SK-N-SH treated with all-trans-retinoic acid at 6 μM for 48 hours (cell line): ENCODE measurements at regions not wholly inside any gene's neighbourhood (a gene's known extent, or its start where the extent isn't known, plus 50 kb on each side); places are given as distances from the start of the nearest gene placed in this dataset.

ENCODE experiments used
- ATAC-seq: fragments of 200-7000 bp; cut with Tn5 transposase; 3 replicates; pipeline ENCODE4 v1.9.1; 2020; ENCODE audit warnings: mild to moderate bottlenecking, moderate library complexity
- ARNTL ChIP-seq: fragments of 450-650 bp; formaldehyde crosslinking; IDR thresholded peaks from 2 replicates; pipeline ENCODE4 v1.5.0; 2020; ENCODE audit warnings: low read depth, mild to moderate bottlenecking, moderate library complexity, borderline replicate concordance
- BACH2 ChIP-seq: fragments of 250-450 bp; sonication (Bioruptor Pico); IDR thresholded peaks from 2 replicates; pipeline ENCODE4 v1.9.0; 2021; ENCODE audit warnings: mild to moderate bottlenecking, borderline replicate concordance
- CSDC2 ChIP-seq: fragments of 250-450 bp; sonication (Bioruptor Pico); IDR thresholded peaks from 2 replicates; pipeline ENCODE4 v1.5.0; 2020; ENCODE audit warnings: mild to moderate bottlenecking, moderate library complexity
- ESRRG ChIP-seq: fragments of 250-450 bp; sonication (Bioruptor Pico); IDR thresholded peaks from 2 replicates; pipeline ENCODE4 v1.6.1; 2021; ENCODE audit warnings: mild to moderate bottlenecking
- GLIS3 ChIP-seq: fragments of 250-450 bp; sonication (Bioruptor Pico); IDR thresholded peaks from 2 replicates; pipeline ENCODE4 v1.5.0; 2020; ENCODE audit warnings: mild to moderate bottlenecking, moderate library complexity
- ISL1 ChIP-seq: fragments of 250-450 bp; sonication (Bioruptor Pico); IDR thresholded peaks from 2 replicates; pipeline ENCODE4 v2.1.2; 2022; ENCODE audit warnings: mild to moderate bottlenecking, moderate library complexity
- OSR1 ChIP-seq: fragments of 250-450 bp; sonication (Bioruptor Pico); IDR thresholded peaks from 2 replicates; pipeline ENCODE4 v1.8.0; 2022; ENCODE audit warnings: moderate library complexity, mild to moderate bottlenecking, inconsistent platforms
- POU6F1 ChIP-seq: fragments of 250-450 bp; sonication (Bioruptor Pico); IDR thresholded peaks from 2 replicates; pipeline ENCODE4 v1.8.0; 2021; ENCODE audit warnings: low read depth, mild to moderate bottlenecking, moderate library complexity, borderline replicate concordance
- PPARA ChIP-seq: fragments of 250-450 bp; sonication (Bioruptor Pico); IDR thresholded peaks from 2 replicates; pipeline ENCODE4 v1.5.0; 2020; ENCODE audit warnings: mild to moderate bottlenecking, borderline replicate concordance
- RARB ChIP-seq: fragments of 250-450 bp; sonication (Bioruptor Pico); IDR thresholded peaks from 2 replicates; pipeline ENCODE4 v1.8.0; 2021; ENCODE audit warnings: mild to moderate bottlenecking, moderate library complexity
- TCF4 ChIP-seq: fragments of 250-450 bp; sonication (Bioruptor Pico); IDR thresholded peaks from 2 replicates; pipeline ENCODE4 v1.8.0; 2021; ENCODE audit warnings: mild to moderate bottlenecking, moderate library complexity, borderline replicate concordance
- TOX ChIP-seq: fragments of 250-450 bp; sonication (Bioruptor Pico); IDR thresholded peaks from 2 replicates; pipeline ENCODE4 v1.8.0; 2021; ENCODE audit warnings: mild to moderate bottlenecking, moderate library complexity, borderline replicate concordance
- TSHZ2 ChIP-seq: fragments of 250-450 bp; sonication (Bioruptor Pico); IDR thresholded peaks from 2 replicates; pipeline ENCODE4 v1.5.0; 2020; ENCODE audit warnings: mild to moderate bottlenecking, moderate library complexity
- ZC3H10 ChIP-seq: fragments of 250-450 bp; sonication (Bioruptor Pico); IDR thresholded peaks from 2 replicates; pipeline ENCODE4 v1.5.1; 2021; ENCODE audit warnings: mild to moderate bottlenecking, moderate library complexity
- ZFP3 ChIP-seq: fragments of 250-450 bp; sonication (Bioruptor Pico); IDR thresholded peaks from 2 replicates; pipeline ENCODE4 v1.5.0; 2020; ENCODE audit warnings: mild to moderate bottlenecking, moderate library complexity
- ZFP30 ChIP-seq: fragments of 450-650 bp; formaldehyde crosslinking; IDR thresholded peaks from 2 replicates; pipeline ENCODE4 v1.5.0; 2022; ENCODE audit warnings: mild to moderate bottlenecking, moderate library complexity
- ZNF565 ChIP-seq: fragments of 450-650 bp; formaldehyde crosslinking; conservative IDR thresholded peaks from 2 replicates; pipeline ENCODE4 v1.5.0; 2020; ENCODE audit warnings: low read depth, mild to moderate bottlenecking, moderate library complexity
- ZNF70 ChIP-seq: fragments of 450-650 bp; formaldehyde crosslinking; IDR thresholded peaks from 2 replicates; pipeline ENCODE4 v1.5.0; 2020; ENCODE audit warnings: mild to moderate bottlenecking, moderate library complexity
- ZNF8 ChIP-seq: fragments of 450-650 bp; formaldehyde crosslinking; IDR thresholded peaks from 2 replicates; pipeline ENCODE4 v1.5.0; 2020; ENCODE audit warnings: mild to moderate bottlenecking, moderate library complexity
- TF ChIP-seq, protein P1 (sequence below): fragments of 250-450 bp; sonication (Bioruptor Pico); IDR thresholded peaks from 2 replicates; pipeline ENCODE4 v1.5.1; 2021; ENCODE audit warnings: mild to moderate bottlenecking, moderate library complexity
- TF ChIP-seq, protein P2 (sequence below): fragments of 250-450 bp; sonication (Bioruptor Pico); IDR thresholded peaks from 2 replicates; pipeline ENCODE4 v1.5.1; 2020; ENCODE audit warnings: low read depth, mild to moderate bottlenecking, moderate library complexity
- TF ChIP-seq, protein P3 (sequence below): fragments of 250-450 bp; sonication (Bioruptor Pico); IDR thresholded peaks from 2 replicates; pipeline ENCODE4 v1.8.0; 2020; ENCODE audit warnings: mild to moderate bottlenecking, moderate library complexity, borderline replicate concordance

- ATAC-seq: no peak
- no peak for TF ChIP-seq RARB (CRISPR knock-in tag)
- TF ChIP-seq TOX (CRISPR knock-in tag): no peak
- no peak for TF ChIP-seq ISL1 (CRISPR knock-in tag)
- no peak for TF ChIP-seq ARNTL
- TF ChIP-seq TSHZ2 (CRISPR knock-in tag): no peak
- TF ChIP-seq OSR1: no peak
- no peak for TF ChIP-seq ESRRG (CRISPR knock-in tag)
- TF ChIP-seq, protein P1, sequence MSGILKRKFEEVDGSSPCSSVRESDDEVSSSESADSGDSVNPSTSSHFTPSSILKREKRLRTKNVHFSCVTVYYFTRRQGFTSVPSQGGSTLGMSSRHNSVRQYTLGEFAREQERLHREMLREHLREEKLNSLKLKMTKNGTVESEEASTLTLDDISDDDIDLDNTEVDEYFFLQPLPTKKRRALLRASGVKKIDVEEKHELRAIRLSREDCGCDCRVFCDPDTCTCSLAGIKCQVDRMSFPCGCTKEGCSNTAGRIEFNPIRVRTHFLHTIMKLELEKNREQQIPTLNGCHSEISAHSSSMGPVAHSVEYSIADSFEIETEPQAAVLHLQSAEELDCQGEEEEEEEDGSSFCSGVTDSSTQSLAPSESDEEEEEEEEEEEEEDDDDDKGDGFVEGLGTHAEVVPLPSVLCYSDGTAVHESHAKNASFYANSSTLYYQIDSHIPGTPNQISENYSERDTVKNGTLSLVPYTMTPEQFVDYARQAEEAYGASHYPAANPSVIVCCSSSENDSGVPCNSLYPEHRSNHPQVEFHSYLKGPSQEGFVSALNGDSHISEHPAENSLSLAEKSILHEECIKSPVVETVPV (CRISPR knock-in tag): no peak
- no peak for TF ChIP-seq TCF4 (CRISPR knock-in tag)
- TF ChIP-seq ZNF565 (CRISPR knock-in tag): no peak
- no peak for TF ChIP-seq GLIS3 (CRISPR knock-in tag)
Observed at GRCh38 chr5:4097199-4097598, 501.6 kb downstream of the IRX1 start.

- TF ChIP-seq OSR1 (no peak), TSHZ2 (CRISPR knock-in tag) (no peak)
- no peak for ATAC-seq
Observed at GRCh38 chr5:4098226-4098625, 502.6 kb downstream of the IRX1 start.

DNA sequence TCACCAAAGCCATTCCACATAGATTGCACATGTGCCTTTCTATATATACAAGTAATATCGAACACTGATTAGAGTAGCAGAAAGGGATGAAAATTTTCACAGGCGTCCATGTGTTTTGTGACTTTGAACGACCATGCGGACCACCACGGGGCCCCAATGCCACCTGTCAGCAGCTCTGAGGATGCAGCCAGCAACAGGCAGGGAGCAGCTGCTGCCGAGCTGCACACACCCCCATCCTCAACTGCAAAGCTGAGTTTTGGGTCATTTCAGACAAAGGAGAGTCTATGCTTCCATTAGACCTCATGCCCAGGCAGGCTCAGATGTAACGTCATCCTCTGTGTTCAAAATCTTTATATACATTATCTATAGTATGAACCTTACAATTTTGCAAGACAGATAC lies 503.8 kb downstream of the IRX1 start:
- ATAC-seq: no peak
- no peak for TF ChIP-seq RARB (CRISPR knock-in tag)
- TF ChIP-seq ZFP30 (CRISPR knock-in tag): no peak
- no peak for TF ChIP-seq PPARA (CRISPR knock-in tag)
- no peak for TF ChIP-seq ESRRG (CRISPR knock-in tag)
- TF ChIP-seq, protein P2, sequence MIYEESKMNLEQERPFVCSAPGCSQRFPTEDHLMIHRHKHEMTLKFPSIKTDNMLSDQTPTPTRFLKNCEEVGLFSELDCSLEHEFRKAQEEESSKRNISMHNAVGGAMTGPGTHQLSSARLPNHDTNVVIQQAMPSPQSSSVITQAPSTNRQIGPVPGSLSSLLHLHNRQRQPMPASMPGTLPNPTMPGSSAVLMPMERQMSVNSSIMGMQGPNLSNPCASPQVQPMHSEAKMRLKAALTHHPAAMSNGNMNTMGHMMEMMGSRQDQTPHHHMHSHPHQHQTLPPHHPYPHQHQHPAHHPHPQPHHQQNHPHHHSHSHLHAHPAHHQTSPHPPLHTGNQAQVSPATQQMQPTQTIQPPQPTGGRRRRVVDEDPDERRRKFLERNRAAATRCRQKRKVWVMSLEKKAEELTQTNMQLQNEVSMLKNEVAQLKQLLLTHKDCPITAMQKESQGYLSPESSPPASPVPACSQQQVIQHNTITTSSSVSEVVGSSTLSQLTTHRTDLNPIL (CRISPR knock-in tag): no peak
- TF ChIP-seq OSR1: no peak
- no peak for TF ChIP-seq CSDC2 (CRISPR knock-in tag)
- TF ChIP-seq ZC3H10 (CRISPR knock-in tag): no peak
- TF ChIP-seq ZFP3: no peak
- TF ChIP-seq, protein P3, sequence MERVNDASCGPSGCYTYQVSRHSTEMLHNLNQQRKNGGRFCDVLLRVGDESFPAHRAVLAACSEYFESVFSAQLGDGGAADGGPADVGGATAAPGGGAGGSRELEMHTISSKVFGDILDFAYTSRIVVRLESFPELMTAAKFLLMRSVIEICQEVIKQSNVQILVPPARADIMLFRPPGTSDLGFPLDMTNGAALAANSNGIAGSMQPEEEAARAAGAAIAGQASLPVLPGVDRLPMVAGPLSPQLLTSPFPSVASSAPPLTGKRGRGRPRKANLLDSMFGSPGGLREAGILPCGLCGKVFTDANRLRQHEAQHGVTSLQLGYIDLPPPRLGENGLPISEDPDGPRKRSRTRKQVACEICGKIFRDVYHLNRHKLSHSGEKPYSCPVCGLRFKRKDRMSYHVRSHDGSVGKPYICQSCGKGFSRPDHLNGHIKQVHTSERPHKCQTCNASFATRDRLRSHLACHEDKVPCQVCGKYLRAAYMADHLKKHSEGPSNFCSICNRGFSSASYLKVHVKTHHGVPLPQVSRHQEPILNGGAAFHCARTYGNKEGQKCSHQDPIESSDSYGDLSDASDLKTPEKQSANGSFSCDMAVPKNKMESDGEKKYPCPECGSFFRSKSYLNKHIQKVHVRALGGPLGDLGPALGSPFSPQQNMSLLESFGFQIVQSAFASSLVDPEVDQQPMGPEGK (CRISPR knock-in tag): no peak
- TF ChIP-seq TSHZ2 (CRISPR knock-in tag): no peak
- TF ChIP-seq ARNTL: no peak
- TF ChIP-seq ISL1 (CRISPR knock-in tag): no peak
- TF ChIP-seq, protein P1 (CRISPR knock-in tag): no peak
- TF ChIP-seq ZNF8 (CRISPR knock-in tag): no peak
- no peak for TF ChIP-seq ZNF70
- TF ChIP-seq POU6F1: no peak
- no peak for TF ChIP-seq BACH2
